ENCODE measurements at regions not wholly inside any gene's neighbourhood (a gene's known extent, or its start where the extent isn't known, plus 50 kb on each side); places are given as distances from the start of the nearest gene placed in this dataset.

DNA sequence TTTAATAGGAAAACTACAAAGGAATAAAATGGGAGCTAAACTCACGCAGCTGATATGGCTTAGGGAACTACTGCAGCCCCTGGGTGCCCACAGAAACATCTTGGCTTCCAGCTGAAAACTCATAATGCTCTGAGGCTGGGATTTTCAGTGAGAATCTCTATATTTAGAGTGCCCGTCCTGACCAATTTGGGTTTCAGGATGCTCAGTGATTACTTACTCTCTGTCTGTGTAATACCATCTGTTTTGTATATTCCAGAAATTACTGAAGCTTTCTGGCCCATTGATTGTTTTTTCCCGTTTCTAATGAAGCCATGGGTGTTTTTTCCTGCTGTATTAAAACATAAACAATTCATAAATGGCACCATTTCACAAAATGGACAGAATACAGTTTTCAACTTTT, 50.6 kb upstream of the ZNF385D start:
- Mint-ChIP-seq H3K27me3 (ENCODE audit: low read depth, poor library complexity) (no peaks in the 10 kb centered on the region), H3K9me3 (peaks cover 32% of the 10 kb centered on the region), H3K36me3 (ENCODE audit: low read depth) (peaks cover 10% of the 10 kb centered on the region), H3K4me3 (no peak overlapping the region), H3K27ac (no peak overlapping the region), H3K4me1 (no peaks in the 10 kb centered on the region)
- TF ChIP-seq, protein P1, sequence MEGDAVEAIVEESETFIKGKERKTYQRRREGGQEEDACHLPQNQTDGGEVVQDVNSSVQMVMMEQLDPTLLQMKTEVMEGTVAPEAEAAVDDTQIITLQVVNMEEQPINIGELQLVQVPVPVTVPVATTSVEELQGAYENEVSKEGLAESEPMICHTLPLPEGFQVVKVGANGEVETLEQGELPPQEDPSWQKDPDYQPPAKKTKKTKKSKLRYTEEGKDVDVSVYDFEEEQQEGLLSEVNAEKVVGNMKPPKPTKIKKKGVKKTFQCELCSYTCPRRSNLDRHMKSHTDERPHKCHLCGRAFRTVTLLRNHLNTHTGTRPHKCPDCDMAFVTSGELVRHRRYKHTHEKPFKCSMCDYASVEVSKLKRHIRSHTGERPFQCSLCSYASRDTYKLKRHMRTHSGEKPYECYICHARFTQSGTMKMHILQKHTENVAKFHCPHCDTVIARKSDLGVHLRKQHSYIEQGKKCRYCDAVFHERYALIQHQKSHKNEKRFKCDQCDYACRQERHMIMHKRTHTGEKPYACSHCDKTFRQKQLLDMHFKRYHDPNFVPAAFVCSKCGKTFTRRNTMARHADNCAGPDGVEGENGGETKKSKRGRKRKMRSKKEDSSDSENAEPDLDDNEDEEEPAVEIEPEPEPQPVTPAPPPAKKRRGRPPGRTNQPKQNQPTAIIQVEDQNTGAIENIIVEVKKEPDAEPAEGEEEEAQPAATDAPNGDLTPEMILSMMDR (IDR thresholded peaks at IDR 0.05): no peak
- no peak for DNase-seq

DNA sequence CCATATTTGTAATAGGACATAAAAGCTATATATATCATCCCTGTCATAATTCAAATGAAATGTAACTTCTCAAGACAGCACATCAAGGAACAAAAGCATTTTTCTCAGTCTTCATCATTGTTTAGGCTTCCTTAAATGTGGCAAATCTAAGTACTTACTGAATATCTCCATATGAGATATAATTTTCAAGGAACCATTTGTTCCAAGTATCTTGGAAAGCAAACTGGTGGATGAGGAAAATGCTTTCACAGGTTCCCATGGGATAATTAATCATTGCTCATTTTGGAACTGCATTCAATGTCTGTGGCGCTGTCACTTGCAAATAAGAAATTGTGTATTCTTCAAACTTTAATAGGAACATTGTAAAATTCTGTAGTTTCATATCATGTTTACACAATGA, 52.6 kb upstream of the ZNF385D start:
- peaks cover 27% of the 10 kb centered on the region for H3K9me3 Mint-ChIP-seq
- H3K27ac Mint-ChIP-seq: no peak overlapping the region
- H3K4me3 Mint-ChIP-seq: no peak overlapping the region
- H3K36me3 Mint-ChIP-seq (ENCODE audit: low read depth): peaks cover 10% of the 10 kb centered on the region
- H3K4me1 Mint-ChIP-seq: no peaks in the 10 kb centered on the region
- DNase-seq: no peak
- TF ChIP-seq, protein P1 (IDR thresholded peaks at IDR 0.05): no peak
- no peaks in the 10 kb centered on the region for H3K27me3 Mint-ChIP-seq (ENCODE audit: low read depth, poor library complexity)

DNA sequence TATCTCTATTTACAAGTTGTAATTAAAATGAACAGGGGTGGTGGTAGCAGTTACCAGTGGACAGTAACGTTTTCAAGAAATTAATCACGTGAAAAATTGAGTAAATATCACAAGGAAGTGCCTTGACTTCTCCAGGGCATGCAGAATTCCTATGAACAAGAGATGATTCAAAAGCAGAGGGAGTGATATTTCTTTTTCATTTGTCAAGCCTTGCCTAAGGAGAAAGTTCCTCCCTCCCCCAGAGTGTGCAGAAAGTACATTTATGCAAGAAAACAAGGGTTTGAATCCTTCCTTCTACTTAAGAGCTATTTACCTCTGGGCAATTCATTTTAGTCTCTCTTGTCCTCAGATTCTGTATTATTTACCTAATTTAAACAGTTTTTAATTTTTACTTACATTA, 53.3 kb upstream of the ZNF385D start:
- no peaks in the 10 kb centered on the region for H3K27me3 Mint-ChIP-seq (ENCODE audit: low read depth, poor library complexity)
- H3K4me3 Mint-ChIP-seq: no peak overlapping the region
- H3K36me3 Mint-ChIP-seq (ENCODE audit: low read depth): peaks cover 9% of the 10 kb centered on the region
- H3K9me3 Mint-ChIP-seq: peaks cover 21% of the 10 kb centered on the region
- no peaks in the 10 kb centered on the region for H3K4me1 Mint-ChIP-seq
- DNase-seq: no peak
- TF ChIP-seq, protein P1 (IDR thresholded peaks at IDR 0.05): no peak
- no peak overlapping the region for H3K27ac Mint-ChIP-seq

DNA sequence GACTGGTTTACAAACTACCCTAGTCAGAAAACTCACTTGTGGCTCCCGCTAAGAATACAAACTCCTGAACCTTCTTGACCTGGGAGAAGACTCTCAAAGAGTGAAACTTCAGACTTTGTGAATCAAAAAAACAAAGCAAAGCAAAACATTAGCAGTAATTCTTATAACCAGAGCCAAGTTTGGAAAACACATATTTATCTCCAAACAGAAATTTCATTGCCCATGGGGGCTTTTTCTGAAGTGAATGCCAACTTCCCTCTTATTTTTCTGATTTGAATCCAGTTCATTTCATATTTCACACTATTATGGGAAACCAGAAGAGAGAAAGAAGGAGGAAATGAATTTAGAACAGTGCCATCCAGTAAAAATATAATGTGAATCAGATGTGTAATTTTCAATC, 55.7 kb upstream of the ZNF385D start:
- peaks cover 2% of the 10 kb centered on the region for H3K9me3 Mint-ChIP-seq
- no peak for DNase-seq
- TF ChIP-seq, protein P1 (IDR thresholded peaks at IDR 0.05): no peak
- no peaks in the 10 kb centered on the region for H3K36me3 Mint-ChIP-seq (ENCODE audit: low read depth)
- no peak overlapping the region for H3K4me3 Mint-ChIP-seq
- no peaks in the 10 kb centered on the region for H3K4me1 Mint-ChIP-seq
- no peak overlapping the region for H3K27ac Mint-ChIP-seq
- no peaks in the 10 kb centered on the region for H3K27me3 Mint-ChIP-seq (ENCODE audit: low read depth, poor library complexity)

DNA sequence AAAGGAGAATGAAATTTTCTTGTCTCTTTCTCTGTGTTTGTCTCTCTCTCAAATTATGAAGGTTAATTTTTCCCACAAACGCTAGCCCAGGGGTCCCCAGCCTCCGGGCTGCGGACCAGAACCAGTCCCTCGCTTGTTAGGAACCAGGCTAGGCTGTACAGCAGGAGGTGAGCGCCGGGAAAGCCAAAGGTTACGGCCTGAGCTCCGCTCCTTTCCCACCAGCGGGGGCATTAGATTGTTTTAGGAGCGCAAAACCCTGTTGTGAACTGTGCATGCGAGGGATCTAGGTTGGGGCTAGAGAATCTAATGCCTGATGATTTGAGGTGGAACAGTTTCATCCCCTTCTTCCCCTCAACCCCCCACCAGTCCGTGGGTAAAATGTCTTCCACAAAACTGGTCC, 74.7 kb upstream of the ZNF385D start:
- DNase-seq: no peak
- H3K4me3 Mint-ChIP-seq: no peak overlapping the region
- H3K36me3 Mint-ChIP-seq (ENCODE audit: low read depth): no peaks in the 10 kb centered on the region
- no peaks in the 10 kb centered on the region for H3K9me3 Mint-ChIP-seq
- TF ChIP-seq, protein P1 (IDR thresholded peaks at IDR 0.05): no peak
- H3K27me3 Mint-ChIP-seq (ENCODE audit: low read depth, poor library complexity): peaks cover 8% of the 10 kb centered on the region
- no peaks in the 10 kb centered on the region for H3K4me1 Mint-ChIP-seq
- H3K27ac Mint-ChIP-seq: no peak overlapping the region

DNA sequence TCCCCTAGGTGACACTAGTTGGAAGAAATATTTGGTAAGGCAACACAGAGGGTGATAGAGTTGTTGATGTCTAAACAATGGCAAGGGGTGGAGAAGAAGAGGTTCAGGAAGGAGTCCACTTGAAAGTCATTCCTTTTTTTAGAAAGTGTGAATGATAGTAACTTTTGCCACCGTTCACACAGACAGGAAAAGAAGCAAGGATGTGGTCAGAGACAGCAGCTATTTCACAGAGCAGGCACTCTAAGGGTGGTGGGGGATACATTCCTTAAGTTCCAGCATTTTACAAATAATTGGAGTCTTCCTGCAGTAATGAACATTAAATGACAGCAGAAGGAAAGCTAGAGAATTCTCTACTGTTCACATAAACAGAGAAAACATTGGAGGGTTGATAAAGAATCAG, 75.4 kb upstream of the ZNF385D start:
- DNase-seq: no peak
- Mint-ChIP-seq H3K27me3 (ENCODE audit: low read depth, poor library complexity) (peaks cover 6% of the 10 kb centered on the region), H3K27ac (no peak overlapping the region), H3K4me1 (no peaks in the 10 kb centered on the region), H3K36me3 (ENCODE audit: low read depth) (no peaks in the 10 kb centered on the region), H3K9me3 (no peaks in the 10 kb centered on the region), H3K4me3 (no peak overlapping the region)
- TF ChIP-seq, protein P1 (IDR thresholded peaks at IDR 0.05): no peak

All from nephron progenitor cell (in vitro differentiated cells).